ENCODE measurements at regions not wholly inside any gene's neighbourhood (a gene's known extent, or its start where the extent isn't known, plus 50 kb on each side); places are given as distances from the start of the nearest gene placed in this dataset.

DNA sequence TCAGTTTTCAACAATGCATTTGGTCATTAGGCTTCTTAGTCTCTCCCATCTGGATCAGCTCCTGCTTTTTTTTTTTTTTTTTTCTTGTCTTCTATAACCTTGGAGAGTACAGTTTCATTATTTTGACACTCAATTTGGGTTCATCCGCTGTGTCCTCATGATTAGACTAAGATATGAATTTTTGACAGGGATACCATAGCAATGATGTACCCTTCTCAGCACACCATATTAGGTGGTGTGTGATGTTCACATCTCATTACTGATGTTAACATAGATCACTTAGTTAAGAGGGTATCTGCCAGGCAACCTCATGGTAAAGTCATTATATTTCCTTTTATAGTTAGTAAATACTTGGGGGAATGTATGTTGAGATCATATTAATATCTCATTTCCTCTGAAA is 445.5 kb upstream of the IGFBP3 start:
- H3K27me3 Mint-ChIP-seq (ENCODE audit: insufficient read depth, unreplicated experiment): no peaks in the 10 kb centered on the region
- H3K4me1 Mint-ChIP-seq (ENCODE audit: insufficient read depth, unreplicated experiment): no peaks in the 10 kb centered on the region
- no peak overlapping the region for H3K27ac Mint-ChIP-seq (ENCODE audit: low read depth, unreplicated experiment)
- POLR2A ChIA-PET: interaction anchor here (0.6 kb wide), 2 partner anchors 371 to 860 kb away, joined by 3 read pairs; no protein-coding TSS in a partner anchor
- no peak overlapping the region for H3K4me3 Mint-ChIP-seq (ENCODE audit: unreplicated experiment)
- no TSS peak for BruUV-seq (replicated peaks)
- intact Hi-C loops (cut with micrococcal nuclease): no loop called here
- CTCF ChIA-PET: interaction anchor here (0.6 kb wide), 1 partner anchor 92 kb away, joined by 3 read pairs; no protein-coding TSS in a partner anchor
- H3K36me3 Mint-ChIP-seq (ENCODE audit: insufficient read depth, unreplicated experiment): no peaks in the 10 kb centered on the region
- TF ChIP-seq, protein P1, sequence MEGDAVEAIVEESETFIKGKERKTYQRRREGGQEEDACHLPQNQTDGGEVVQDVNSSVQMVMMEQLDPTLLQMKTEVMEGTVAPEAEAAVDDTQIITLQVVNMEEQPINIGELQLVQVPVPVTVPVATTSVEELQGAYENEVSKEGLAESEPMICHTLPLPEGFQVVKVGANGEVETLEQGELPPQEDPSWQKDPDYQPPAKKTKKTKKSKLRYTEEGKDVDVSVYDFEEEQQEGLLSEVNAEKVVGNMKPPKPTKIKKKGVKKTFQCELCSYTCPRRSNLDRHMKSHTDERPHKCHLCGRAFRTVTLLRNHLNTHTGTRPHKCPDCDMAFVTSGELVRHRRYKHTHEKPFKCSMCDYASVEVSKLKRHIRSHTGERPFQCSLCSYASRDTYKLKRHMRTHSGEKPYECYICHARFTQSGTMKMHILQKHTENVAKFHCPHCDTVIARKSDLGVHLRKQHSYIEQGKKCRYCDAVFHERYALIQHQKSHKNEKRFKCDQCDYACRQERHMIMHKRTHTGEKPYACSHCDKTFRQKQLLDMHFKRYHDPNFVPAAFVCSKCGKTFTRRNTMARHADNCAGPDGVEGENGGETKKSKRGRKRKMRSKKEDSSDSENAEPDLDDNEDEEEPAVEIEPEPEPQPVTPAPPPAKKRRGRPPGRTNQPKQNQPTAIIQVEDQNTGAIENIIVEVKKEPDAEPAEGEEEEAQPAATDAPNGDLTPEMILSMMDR (IDR thresholded peaks at IDR 0.05; ENCODE audit: unreplicated experiment): no peak
- no peak for DNase-seq (ENCODE audit: unreplicated experiment)
- no peaks in the 10 kb centered on the region for H3K9me3 Mint-ChIP-seq (ENCODE audit: unreplicated experiment)

DNA sequence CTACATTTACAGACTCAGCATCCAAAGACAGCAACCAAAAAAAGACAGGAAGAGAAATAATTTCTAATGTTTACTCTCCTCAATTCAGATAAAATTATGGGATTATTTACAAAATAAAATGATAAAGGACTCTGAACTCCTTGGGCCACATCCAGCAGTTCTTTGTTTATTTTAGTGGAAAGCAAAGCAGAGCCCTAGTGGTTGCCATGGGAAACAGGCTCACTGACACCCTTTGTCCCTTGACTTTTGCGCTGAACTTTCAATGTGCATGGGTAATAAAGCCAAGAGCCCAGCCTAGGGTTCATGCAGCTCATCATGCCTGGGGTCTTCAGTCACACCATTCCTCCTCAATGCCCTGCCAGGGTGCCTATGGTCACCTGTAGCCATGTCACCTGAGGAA is 442.6 kb upstream of the IGFBP3 start:
- Mint-ChIP-seq H3K4me3 (ENCODE audit: unreplicated experiment) (no peak overlapping the region), H3K9me3 (ENCODE audit: unreplicated experiment) (no peaks in the 10 kb centered on the region), H3K27me3 (ENCODE audit: insufficient read depth, unreplicated experiment) (no peaks in the 10 kb centered on the region), H3K27ac (ENCODE audit: low read depth, unreplicated experiment) (no peak overlapping the region), H3K36me3 (ENCODE audit: insufficient read depth, unreplicated experiment) (no peaks in the 10 kb centered on the region), H3K4me1 (ENCODE audit: insufficient read depth, unreplicated experiment) (peaks cover 6% of the 10 kb centered on the region)
- intact Hi-C loops (cut with micrococcal nuclease): no loop called here
- ChIA-PET POLR2A (no interaction called here), CTCF (interaction anchor here (0.6 to 1.1 kb wide), 3 partner anchors 11 to 814 kb away, joined by 3 to 4 read pairs (median 3); no protein-coding TSS in a partner anchor)
- no TSS peak for BruUV-seq (replicated peaks)
- TF ChIP-seq, protein P1 (IDR thresholded peaks at IDR 0.05; ENCODE audit: unreplicated experiment): no peak
- no peak for DNase-seq (ENCODE audit: unreplicated experiment)

DNA sequence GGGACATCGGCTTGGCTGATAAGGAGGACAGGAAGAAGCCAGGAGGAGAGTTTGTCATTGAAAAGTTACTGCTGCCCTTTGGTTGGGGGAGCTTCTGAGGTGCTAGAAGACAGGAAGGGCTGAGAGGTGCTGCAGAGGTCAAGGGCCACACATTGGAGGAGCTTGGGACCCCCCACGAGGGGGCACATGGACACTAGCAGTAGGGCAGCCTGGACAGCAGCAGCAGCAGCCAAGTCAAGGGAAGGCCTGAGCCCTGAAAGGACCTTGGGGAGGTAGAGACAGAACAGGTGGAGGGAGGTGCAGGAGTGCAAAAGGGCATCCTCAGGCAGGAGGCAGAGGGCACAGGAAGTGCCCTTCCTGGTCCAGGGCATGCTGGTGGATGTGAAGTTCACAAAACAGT is 439.7 kb upstream of the IGFBP3 start:
- no peaks in the 10 kb centered on the region for H3K27me3 Mint-ChIP-seq (ENCODE audit: insufficient read depth, unreplicated experiment)
- TF ChIP-seq, protein P1 (IDR thresholded peaks at IDR 0.05; ENCODE audit: unreplicated experiment): peak; percentile 24
- BruUV-seq (replicated peaks): no TSS peak
- ChIA-PET CTCF (no interaction called here), POLR2A (no interaction called here)
- no peak overlapping the region for H3K4me3 Mint-ChIP-seq (ENCODE audit: unreplicated experiment)
- intact Hi-C loops (cut with micrococcal nuclease): no loop called here
- H3K27ac Mint-ChIP-seq (ENCODE audit: low read depth, unreplicated experiment): no peak overlapping the region
- no peaks in the 10 kb centered on the region for H3K9me3 Mint-ChIP-seq (ENCODE audit: unreplicated experiment)
- peak; percentile 12 for DNase-seq (ENCODE audit: unreplicated experiment)
- H3K36me3 Mint-ChIP-seq (ENCODE audit: insufficient read depth, unreplicated experiment): no peaks in the 10 kb centered on the region
- peaks cover 6% of the 10 kb centered on the region for H3K4me1 Mint-ChIP-seq (ENCODE audit: insufficient read depth, unreplicated experiment)

DNA sequence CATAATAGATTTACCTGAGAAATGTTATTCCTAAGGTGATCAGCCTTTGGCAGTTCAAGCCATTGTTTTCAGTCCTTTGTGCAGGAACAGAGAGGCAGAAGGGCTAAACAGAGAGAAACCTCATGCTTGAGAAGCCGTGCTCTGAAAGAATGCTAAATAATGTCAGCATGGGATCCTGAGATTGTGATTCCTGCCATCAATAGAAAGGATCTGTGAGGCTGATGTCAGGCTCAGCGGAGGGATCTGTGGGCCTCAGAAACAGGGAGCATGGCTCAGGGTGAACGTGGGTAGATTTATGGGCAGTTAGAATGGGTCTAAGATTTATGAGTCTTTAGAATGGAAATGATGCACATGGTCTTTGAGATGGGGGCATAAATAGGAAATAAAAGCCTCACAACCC is 439.2 kb upstream of the IGFBP3 start:
- no peak overlapping the region for H3K4me3 Mint-ChIP-seq (ENCODE audit: unreplicated experiment)
- no peak overlapping the region for H3K27ac Mint-ChIP-seq (ENCODE audit: low read depth, unreplicated experiment)
- BruUV-seq (replicated peaks): no TSS peak
- H3K27me3 Mint-ChIP-seq (ENCODE audit: insufficient read depth, unreplicated experiment): no peaks in the 10 kb centered on the region
- TF ChIP-seq, protein P1 (IDR thresholded peaks at IDR 0.05; ENCODE audit: unreplicated experiment): no peak
- no peaks in the 10 kb centered on the region for H3K36me3 Mint-ChIP-seq (ENCODE audit: insufficient read depth, unreplicated experiment)
- H3K4me1 Mint-ChIP-seq (ENCODE audit: insufficient read depth, unreplicated experiment): peaks cover 6% of the 10 kb centered on the region
- no peak for DNase-seq (ENCODE audit: unreplicated experiment)
- CTCF ChIA-PET: no interaction called here
- intact Hi-C loops (cut with micrococcal nuclease): no loop called here
- POLR2A ChIA-PET: no interaction called here
- no peaks in the 10 kb centered on the region for H3K9me3 Mint-ChIP-seq (ENCODE audit: unreplicated experiment)
